ENCODE measurements at regions not wholly inside any gene's neighbourhood (a gene's known extent, or its start where the extent isn't known, plus 50 kb on each side); places are given as distances from the start of the nearest gene placed in this dataset.

GRCh38 chr2:239876271-239876947 lies 148.7 kb downstream of the NDUFA10 start:
- TF ChIP-seq CTCF (IDR thresholded peaks at IDR 0.05) = no peak
- no peak for TF ChIP-seq POLR2A (IDR thresholded peaks at IDR 0.05)

All from testis (tissue), 2 donors.